ENCODE measurements at regions not wholly inside any gene's neighbourhood (a gene's known extent, or its start where the extent isn't known, plus 50 kb on each side); places are given as distances from the start of the nearest gene placed in this dataset.
A peak's percentile ranks its signal among the peaks of the same experiment; 100 is the strongest.

GRCh38 chr2:60657673-60658072 lies 98.4 kb upstream of the PAPOLG start:
- DNase-seq (ENCODE audit: low spot score) = no peak

- DNase-seq (ENCODE audit: low spot score) = no peak
These were observed 97.0 kb upstream of the PAPOLG start for GRCh38 chr2:60659026-60659425.

DNA sequence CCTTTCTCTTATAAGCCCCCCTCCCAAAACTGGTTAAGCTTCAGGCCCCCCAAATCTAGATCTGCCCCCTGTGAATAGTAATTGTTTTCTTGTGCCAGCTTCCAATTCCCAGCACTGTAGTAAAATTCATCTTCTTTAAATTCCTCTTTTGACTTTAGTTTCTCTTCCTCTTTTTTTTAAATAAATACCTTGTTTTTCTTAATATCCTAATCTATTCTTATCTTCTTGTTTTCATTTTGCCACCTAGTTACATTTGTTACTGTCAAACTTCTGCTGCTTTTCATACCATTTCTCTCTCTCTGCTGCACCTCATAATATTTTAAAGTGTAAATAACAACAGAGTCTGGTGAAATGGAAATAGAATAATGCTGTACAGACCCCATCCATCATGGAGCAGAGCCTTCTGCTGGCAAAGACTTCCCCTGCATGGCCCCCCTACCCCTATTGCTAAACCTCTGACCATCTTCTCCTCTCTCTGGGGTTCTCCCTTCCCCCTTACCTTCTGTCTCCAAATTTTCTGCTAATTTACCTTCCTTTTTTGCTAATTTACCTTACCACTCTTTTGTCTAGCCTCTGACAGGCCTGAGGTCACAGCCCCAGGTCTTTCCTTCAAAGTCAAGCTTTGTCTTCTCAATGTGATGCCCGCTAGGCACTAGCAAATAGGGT lies 94.9 kb upstream of the PAPOLG start:
- no peak for DNase-seq (ENCODE audit: low spot score)

DNA sequence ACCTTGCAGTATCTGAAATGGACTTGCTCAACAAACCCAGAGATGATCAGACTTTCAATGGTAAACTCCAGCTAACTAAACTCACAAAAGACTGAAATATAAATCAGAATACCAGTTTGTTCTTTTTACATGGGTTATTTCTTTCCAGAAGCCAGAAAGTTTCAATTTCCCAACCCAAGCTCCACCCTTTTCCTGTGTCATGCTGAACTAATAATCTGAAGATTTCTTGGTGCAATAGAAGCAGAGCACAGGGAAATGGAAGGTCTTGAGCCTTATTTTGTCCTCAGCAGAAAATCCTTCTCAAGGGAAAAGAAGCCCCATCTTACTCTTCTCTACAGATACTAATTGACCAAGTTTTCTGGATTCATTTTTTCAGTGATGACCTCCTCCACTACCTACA lies 93.3 kb upstream of the PAPOLG start:
- no peak for DNase-seq (ENCODE audit: low spot score)

DNA sequence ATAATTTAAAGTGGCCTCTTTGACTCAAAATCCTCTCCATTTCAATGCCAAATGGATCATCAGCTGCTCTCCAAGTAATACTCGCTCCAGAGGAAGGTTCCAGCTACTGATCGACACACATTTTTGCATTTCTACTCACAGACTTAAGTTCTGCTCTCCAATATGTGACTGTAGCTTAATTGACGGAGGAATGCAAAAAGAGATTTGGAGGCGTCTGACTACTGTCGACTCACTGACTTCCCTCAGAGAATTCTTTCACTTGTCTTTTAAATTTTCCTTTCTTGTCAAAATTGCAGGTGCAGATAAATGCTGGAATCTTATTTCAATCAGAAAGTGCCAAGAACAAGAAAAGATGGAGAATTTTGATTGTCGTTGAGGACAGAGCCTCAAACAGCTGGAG lies 84.1 kb upstream of the PAPOLG start:
- no peak for DNase-seq (ENCODE audit: low spot score)

DNA sequence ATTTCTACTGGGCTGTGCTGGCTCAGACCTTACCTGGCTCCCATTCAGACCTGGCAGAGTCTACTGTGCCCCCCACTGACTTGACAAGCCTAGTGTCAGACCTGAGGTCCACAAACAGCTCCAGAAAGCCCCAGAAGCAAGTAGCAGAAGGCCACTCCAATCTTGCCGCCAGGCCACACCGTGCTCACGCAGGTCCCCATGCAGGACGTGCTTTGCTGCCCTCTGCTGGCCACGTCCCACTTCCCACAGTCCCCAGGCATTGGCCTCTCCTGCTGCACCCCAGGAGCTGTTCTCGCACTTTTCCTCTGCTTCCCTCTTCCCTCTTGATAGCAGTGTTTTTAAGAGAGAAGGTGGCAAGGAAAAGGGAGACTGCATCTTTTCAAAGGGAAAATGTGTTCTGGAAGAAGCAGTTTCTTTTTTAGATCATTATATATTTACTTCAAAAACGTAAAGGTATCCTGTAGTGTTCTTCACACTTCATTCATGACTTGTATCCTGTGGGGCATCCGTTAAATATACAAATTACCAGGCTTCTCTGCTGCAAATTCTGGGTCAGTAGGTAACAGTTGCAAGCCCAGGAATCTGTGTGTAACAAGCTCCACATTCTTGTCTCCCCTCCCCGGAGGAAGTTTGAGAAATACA lies 81.4 kb upstream of the PAPOLG start:
- peak; percentile 60 for DNase-seq (ENCODE audit: low spot score)

DNA sequence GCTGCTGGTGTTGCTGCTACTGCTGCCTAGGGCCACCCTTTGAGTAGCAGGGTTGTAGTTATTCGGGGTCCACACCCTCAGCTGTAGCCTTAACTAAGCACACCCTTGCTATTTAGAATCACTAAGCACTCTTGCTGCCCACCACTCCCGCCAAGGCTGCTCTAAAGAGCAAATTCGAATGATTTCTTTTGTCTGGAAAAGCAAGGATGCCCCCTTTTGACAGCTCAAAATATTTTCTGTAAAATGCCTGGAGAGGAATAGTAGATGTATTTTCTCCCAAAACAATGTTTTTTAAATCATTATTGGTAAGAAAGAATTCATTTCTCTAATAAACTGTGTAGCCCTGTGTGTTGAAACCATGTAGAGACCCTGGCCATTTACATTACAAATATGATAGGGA lies 80.8 kb upstream of the PAPOLG start:
- DNase-seq (ENCODE audit: low spot score) = no peak

DNA sequence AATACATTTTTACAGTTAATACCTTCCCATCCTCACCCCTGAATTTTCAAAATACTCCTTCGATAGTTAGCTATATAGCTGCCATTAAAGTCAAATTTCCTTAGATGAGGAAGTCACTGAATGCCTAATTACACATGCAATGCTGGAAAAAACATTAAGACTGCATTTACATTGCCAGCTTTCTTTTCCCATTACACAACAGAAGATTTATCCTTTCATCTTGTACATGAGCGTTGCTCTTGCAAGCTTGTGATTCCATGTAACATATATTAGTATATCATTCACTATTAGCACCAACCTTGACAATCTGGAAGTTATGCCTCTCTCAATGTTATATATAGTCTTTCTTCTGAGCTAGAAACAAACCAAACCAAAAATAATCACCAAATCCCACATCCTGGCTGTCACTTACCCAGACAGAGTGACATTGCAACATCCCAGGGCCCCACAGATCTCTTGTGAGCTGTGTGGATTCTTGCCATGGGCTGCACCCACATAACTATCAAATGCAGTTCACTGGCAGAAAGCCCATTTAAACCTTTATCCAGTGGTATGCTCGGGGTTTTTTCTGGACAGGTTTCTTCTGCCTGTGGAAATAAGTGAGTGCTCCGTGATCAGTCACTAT lies 79.2 kb upstream of the PAPOLG start:
- DNase-seq (ENCODE audit: low spot score) = peak; percentile 14

DNA sequence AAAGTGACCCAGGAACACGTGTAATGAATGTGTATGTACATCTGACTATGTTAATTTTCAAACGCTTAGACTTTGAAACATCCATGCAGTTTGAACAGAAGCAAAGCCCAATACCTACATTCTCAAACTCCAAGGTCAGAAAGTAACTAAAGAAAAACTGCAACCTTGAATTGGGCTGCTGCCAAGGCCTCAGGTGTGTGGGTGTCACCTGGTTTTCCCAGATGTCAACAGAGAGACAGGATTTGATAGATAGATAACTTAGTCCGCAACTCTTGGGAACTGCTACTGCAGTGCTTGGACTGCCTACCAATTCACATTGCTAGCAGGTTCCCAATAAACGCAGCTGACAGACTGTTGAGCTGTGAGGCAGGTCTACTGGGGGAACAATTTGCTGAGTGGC lies 78.7 kb upstream of the PAPOLG start:
- DNase-seq (ENCODE audit: low spot score) = no peak

- DNase-seq (ENCODE audit: low spot score) = no peak
These were observed 77.5 kb upstream of the PAPOLG start for GRCh38 chr2:60678551-60678950.

DNA sequence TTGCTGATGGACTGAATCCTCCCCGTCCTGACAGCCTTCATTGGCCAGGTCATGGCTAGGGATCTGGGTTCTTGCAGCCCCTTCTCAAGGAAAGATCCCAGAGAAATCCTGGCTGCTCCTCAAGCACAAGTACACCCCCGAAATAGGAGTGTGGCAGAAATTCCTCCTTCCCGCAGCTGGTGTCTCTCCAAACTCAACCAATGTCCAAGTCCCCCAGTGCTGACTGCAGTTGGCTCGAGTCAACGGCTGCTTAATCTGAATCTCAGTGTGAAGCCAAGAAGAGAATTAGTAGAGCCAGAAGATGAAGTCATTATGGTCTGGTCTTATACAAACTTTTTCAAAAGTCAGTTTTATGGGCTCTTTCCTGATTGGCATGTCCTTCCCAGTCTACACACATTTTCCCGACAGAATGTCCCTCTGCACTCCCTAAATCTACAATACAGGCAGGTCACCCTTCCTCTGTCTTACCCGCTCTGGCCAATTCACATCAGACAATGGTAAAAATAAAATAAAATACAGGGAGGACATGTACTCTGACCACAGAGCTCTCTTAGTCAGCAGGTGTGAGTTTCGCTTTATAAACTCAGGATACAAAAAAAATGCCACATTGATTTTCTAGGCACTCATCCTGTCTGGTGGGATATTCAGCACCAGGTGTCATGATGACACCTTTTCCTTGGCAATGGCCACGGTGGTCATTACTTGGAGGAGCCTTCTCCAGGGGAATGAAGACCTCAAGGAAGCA lies 76.9 kb upstream of the PAPOLG start:
- DNase-seq (ENCODE audit: low spot score) = no peak

DNA sequence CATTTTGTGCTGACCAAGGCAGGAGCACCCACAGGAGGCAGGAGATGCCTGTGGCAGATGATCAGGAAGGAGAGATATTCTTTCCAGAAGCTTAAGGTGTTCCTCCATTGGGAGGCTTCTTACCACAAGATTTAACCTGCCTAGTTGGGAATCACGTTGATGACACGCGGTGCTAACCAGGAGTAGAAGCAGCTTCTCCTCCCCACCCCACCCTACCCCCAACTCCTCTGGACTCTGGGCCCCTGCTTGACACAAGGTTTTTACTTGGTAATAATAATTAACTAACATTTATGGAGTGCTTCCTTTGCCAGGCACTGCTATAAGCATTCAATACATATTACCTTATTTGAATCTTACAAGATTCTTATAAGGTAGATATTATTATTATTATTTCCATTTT lies 62.5 kb upstream of the PAPOLG start:
- no peak for DNase-seq (ENCODE audit: low spot score)

DNA sequence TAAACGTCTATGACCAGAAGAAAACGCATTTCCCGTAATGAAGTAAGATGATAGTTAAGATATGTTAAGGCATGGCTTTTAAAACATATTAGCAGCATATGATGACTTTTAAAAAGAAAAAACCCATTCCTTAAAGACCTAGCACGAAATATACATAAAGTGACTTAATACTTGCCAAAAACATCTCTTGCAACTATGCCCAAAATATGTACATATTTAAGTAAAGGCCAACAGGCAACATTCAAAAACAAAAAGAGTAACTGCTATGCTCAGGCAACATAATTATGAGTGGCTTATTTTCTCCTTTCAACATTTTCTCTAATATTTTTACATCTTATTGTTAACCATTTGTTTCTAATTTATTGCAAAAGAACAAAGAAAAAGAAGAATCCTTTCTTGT lies 60.3 kb upstream of the PAPOLG start:
- DNase-seq (ENCODE audit: low spot score) = no peak

DNA sequence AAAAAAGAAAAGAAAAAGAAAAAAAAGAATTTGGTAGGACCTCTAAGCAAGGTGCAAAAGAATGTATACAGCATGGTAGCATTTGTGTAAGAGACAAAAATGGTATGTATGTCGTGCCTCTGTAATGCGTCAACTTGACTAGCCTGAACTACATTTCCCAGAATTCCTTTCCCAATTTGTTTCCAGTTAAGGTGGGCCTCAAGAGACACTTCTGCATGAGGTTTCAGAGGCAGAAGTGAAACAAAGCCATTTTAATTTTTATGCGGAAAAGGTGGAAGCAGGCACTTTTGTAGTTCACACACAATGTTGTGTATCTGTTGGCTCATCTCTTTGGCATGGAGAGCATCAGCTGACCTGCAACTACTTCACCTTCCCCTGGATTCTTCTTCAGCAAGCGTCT lies 56.5 kb upstream of the PAPOLG start:
- DNase-seq (ENCODE audit: low spot score) = no peak

- DNase-seq (ENCODE audit: low spot score) = no peak
These were observed 50.0 kb upstream of the PAPOLG start for GRCh38 chr2:60706021-60706420.
